Retinal pigment epithelial cell (primary cell): ENCODE measurements at regions not wholly inside any gene's neighbourhood (a gene's known extent, or its start where the extent isn't known, plus 50 kb on each side); places are given as distances from the start of the nearest gene placed in this dataset.

Source experiments
- DNase-seq: peaks from one replicate; pipeline ENCODE4 v3.0.0-alpha.2; 2010; ENCODE audit warnings: low read depth
- H3K4me3 ChIP-seq: 2 replicates; pipeline ENCODE4 v1.5.1; 2011; ENCODE audit warnings: mild to moderate bottlenecking, low read length, control low read depth, moderate library complexity
- TF ChIP-seq, protein P1 (sequence below): conservative IDR thresholded peaks from 2 replicates; pipeline ENCODE4 v1.5.1; 2011; ENCODE audit warnings: low read depth, low read length, control low read depth, inconsistent platforms

DNA sequence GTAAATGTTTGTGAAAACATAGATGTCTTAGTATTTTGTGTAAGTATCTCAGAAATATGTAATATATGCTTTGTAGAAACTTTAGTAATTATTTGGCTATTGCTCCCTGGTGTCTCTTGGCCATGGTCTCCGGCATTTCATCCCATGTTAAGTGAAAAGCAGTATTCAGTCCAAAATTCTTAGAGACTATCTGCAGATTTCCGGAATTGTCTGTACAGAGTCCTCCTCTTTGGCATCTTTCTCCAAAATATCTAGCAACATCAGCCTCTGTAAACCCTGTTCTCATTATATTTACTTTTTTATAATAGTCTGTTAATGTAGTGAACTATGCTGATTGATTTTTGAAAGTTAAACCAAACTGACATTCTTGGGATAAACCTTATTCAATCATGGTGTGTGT, 352.7 kb downstream of the ARPP21 start:
- no peak for DNase-seq
- no peak overlapping the region for H3K4me3 ChIP-seq
- TF ChIP-seq, protein P1, sequence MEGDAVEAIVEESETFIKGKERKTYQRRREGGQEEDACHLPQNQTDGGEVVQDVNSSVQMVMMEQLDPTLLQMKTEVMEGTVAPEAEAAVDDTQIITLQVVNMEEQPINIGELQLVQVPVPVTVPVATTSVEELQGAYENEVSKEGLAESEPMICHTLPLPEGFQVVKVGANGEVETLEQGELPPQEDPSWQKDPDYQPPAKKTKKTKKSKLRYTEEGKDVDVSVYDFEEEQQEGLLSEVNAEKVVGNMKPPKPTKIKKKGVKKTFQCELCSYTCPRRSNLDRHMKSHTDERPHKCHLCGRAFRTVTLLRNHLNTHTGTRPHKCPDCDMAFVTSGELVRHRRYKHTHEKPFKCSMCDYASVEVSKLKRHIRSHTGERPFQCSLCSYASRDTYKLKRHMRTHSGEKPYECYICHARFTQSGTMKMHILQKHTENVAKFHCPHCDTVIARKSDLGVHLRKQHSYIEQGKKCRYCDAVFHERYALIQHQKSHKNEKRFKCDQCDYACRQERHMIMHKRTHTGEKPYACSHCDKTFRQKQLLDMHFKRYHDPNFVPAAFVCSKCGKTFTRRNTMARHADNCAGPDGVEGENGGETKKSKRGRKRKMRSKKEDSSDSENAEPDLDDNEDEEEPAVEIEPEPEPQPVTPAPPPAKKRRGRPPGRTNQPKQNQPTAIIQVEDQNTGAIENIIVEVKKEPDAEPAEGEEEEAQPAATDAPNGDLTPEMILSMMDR = no peak

- TF ChIP-seq, protein P1 = no peak
- H3K4me3 ChIP-seq = no peak overlapping the region
- DNase-seq = no peak
Measured at GRCh38 chr3:36011791-36012190, 368.5 kb upstream of the STAC start.

GRCh38 chr3:36013425-36013824, 366.9 kb upstream of the STAC start:
- no peak overlapping the region for H3K4me3 ChIP-seq
- TF ChIP-seq, protein P1 = no peak
- DNase-seq = no peak

- H3K4me3 ChIP-seq = no peak overlapping the region
- TF ChIP-seq, protein P1 = no peak
- no peak for DNase-seq
Measured at GRCh38 chr3:36025232-36025631, 355.1 kb upstream of the STAC start.

DNA sequence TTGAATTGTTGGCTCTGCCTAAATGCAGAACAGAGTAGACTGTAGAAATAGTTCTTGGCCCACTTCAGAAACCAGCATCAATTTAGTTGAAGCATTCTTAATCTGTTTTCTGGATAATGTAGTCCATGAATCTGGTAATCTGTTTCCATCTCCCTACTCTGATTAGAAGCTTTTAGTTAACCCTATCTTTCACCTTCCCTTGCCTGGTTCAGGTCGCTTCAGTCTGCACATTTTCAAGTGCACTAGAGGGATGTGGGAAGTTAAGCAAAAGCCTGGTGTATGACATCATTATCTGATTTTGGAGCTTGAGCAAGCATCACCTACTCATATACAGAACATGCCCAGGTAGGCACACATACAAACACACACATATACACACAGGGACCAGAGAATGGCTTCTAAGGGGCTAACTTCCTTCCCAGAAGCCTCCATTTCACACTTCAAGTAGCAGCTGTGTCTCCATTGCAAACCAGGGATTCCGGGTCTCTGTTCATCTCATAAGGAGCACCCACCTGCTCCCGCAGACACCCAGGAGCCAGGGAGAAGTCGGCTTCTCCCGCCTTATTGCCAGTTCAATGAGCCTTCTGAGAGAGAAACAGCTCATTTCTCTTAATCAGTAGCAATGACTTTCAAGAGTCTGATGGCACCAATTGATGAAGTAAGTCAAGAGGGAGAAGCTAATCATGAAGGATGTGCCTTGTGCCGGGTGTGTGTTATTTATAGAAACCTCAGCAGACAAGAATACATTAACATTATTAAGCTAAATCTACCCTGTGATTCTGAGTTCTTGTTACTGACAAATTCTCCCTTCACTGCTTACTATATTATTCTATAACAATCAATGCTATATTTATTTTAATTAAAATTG, 347.9 kb upstream of the STAC start:
- TF ChIP-seq, protein P1 = no peak
- H3K4me3 ChIP-seq = no peak overlapping the region
- no peak for DNase-seq

- TF ChIP-seq, protein P1 = no peak
- no peak for DNase-seq
- no peak overlapping the region for H3K4me3 ChIP-seq
Measured at GRCh38 chr3:36058404-36059030, 321.8 kb upstream of the STAC start.

DNA sequence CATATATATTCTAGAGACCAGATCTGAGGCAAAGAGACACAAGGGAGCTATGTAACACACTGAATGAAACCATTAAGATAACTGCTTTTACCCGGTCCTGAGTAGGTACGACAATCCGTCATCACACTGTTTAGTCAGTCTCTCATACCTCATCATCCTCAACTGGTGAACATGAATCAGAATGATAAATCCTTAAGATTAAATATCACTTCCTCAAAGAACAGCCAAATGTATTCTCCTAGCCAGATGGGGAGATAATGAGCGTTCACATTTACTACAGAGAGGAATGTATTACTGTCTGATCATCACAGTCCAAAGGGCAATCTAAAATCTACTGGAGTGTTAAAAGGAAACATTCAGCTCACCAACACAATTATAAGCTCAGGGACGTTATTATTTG, 319.4 kb upstream of the STAC start:
- no peak for DNase-seq
- no peak overlapping the region for H3K4me3 ChIP-seq
- TF ChIP-seq, protein P1 = no peak
